Keratinocyte (primary cell): ENCODE measurements at regions not wholly inside any gene's neighbourhood (a gene's known extent, or its start where the extent isn't known, plus 50 kb on each side); places are given as distances from the start of the nearest gene placed in this dataset.

Experiments used
- DNase-seq: peaks from one replicate; pipeline ENCODE4 v3.0.0-alpha.2; 2011; ENCODE audit warnings: low read depth, missing footprints, low spot score
- FAIRE-seq: peaks from 2 replicates; lab custom pipeline; 2011; peaks lifted over from hg19 to GRCh38; lab: Jason Lieb, UNC
- H2AFZ ChIP-seq: 2 replicates; pipeline ENCODE4 v1.6.0; 2012; ENCODE audit warnings: low read length, control low read depth, inconsistent platforms; ENCODE audit not compliant: control insufficient read depth
- H3K27ac ChIP-seq: 2 replicates; pipeline ENCODE4 v1.5.1; 2011; ENCODE audit warnings: low read length; ENCODE audit not compliant: control insufficient read depth, insufficient read depth
- H3K27me3 ChIP-seq: 3 replicates; pipeline ENCODE4 v1.6.0; 2011; ENCODE audit warnings: low read length; ENCODE audit not compliant: control insufficient read depth, insufficient read depth; ENCODE audit errors: extremely low read depth
- H3K36me3 ChIP-seq, 2 experiments: 2 replicates in 1 of 2; 3 replicates in 1 of 2; pipeline ENCODE4 v1.5.1; 2011; ENCODE audit warnings: low read length in 2 of 2, mild to moderate bottlenecking in 1 of 2; ENCODE audit not compliant: control insufficient read depth in 2 of 2, insufficient read depth in 2 of 2; ENCODE audit errors: extremely low read depth in 1 of 2
- H3K4me1 ChIP-seq: 3 replicates; pipeline ENCODE4 v1.5.1; 2011; ENCODE audit warnings: low read length; ENCODE audit not compliant: control insufficient read depth, insufficient read depth; ENCODE audit errors: extremely low read depth
- H3K4me2 ChIP-seq: 3 replicates; pipeline ENCODE4 v1.6.0; 2011; ENCODE audit warnings: low read depth, low read length; ENCODE audit not compliant: control insufficient read depth, insufficient read depth; ENCODE audit errors: extremely low read depth
- H3K4me3 ChIP-seq, 3 experiments: fragments of 200-600 bp in 1 of 3; sonication (generic) in 1 of 3; 2 replicates in 2 of 3; 3 replicates in 1 of 3; pipeline ENCODE4 v1.5.1; 2011 to 2016; ENCODE audit warnings: low read length in 3 of 3, mild to moderate bottlenecking in 3 of 3, control low read depth in 2 of 3, inconsistent platforms in 1 of 3, low read depth in 1 of 3, mixed read lengths in 1 of 3, mixed run types in 1 of 3, moderate library complexity in 1 of 3; ENCODE audit not compliant: control insufficient read depth in 2 of 3, insufficient read depth in 2 of 3; ENCODE audit errors: extremely low read depth in 1 of 3
- H3K79me2 ChIP-seq: 2 replicates; pipeline ENCODE4 v1.6.0; 2012; ENCODE audit warnings: low read length; ENCODE audit not compliant: control insufficient read depth, insufficient read depth
- H3K9ac ChIP-seq: 3 replicates; pipeline ENCODE4 v1.6.0; 2011; ENCODE audit warnings: low read length; ENCODE audit not compliant: control insufficient read depth, insufficient read depth; ENCODE audit errors: extremely low read depth
- H3K9me1 ChIP-seq: 3 replicates; pipeline ENCODE4 v1.6.0; 2011; ENCODE audit warnings: low read length; ENCODE audit not compliant: control insufficient read depth, insufficient read depth; ENCODE audit errors: extremely low read depth
- H3K9me3 ChIP-seq: 2 replicates; pipeline ENCODE4 v1.5.1; 2012; ENCODE audit warnings: low read depth, low read length; ENCODE audit not compliant: control insufficient read depth
- H4K20me1 ChIP-seq: 3 replicates; pipeline ENCODE4 v1.6.0; 2011; ENCODE audit warnings: low read length; ENCODE audit not compliant: control insufficient read depth, insufficient read depth; ENCODE audit errors: extremely low read depth
- CTCF ChIP-seq, 3 experiments: IDR thresholded peaks in 1 of 3; conservative IDR thresholded peaks in 1 of 3; optimal IDR thresholded peaks in 1 of 3; 2 replicates in 2 of 3; 3 replicates in 1 of 3; pipeline versions ENCODE3 to v1.5.1; 2011; ENCODE audit warnings: low read length in 3 of 3, mild to moderate bottlenecking in 3 of 3, moderate library complexity in 2 of 3, control low read depth in 1 of 3, inconsistent platforms in 1 of 3; ENCODE audit not compliant: insufficient read depth in 2 of 3; ENCODE audit errors: extremely low read depth in 1 of 3
- EZH2 ChIP-seq: IDR thresholded peaks from one replicate; pipeline ENCODE4 v1.6.1; 2012; ENCODE audit warnings: inconsistent platforms, mild to moderate bottlenecking, low read length, moderate library complexity
- dilution Hi-C: fragments of 300-500 bp; cut with MboI; formaldehyde crosslinking; loops from one replicate; pipeline ENCODE4 v1.7.0; 2020; ENCODE audit warnings: low sequenced_read_pairs; ENCODE audit not compliant: extremely low pct_ligation_motif_present

GRCh38 chr3:68210635-68211034, 556.2 kb upstream of the SUCLG2 start:
- FAIRE-seq (no peak), DNase-seq (no peak)
- H3K36me3 ChIP-seq, result no peaks in the 10 kb centered on the region
- H3K79me2 ChIP-seq, result no peaks in the 10 kb centered on the region
- H3K9me3 ChIP-seq, result no peaks in the 10 kb centered on the region
- H3K4me3 ChIP-seq, result no peak overlapping the region
- no peaks in the 10 kb centered on the region for H3K4me1 ChIP-seq
- no peak overlapping the region for H3K27ac ChIP-seq
- TF ChIP-seq CTCF (optimal IDR thresholded peaks at IDR 0.05 in 1 of 3, IDR thresholded peaks at IDR 0.05 in 1 of 3, conservative IDR thresholded peaks at IDR 0.05 in 1 of 3; ENCODE audit: extremely low read depth in 1 of 3, insufficient read depth in 2 of 3, low read length in 3 of 3), result no peak
- TF ChIP-seq EZH2, result no peak
- no peak overlapping the region for H2AFZ ChIP-seq
- no peaks in the 10 kb centered on the region for H4K20me1 ChIP-seq
- H3K9me1 ChIP-seq, result no peaks in the 10 kb centered on the region
- H3K27me3 ChIP-seq, result no peaks in the 10 kb centered on the region
- dilution Hi-C loops, result no loop called here
- H3K4me2 ChIP-seq, result no peak overlapping the region
- H3K9ac ChIP-seq, result no peak overlapping the region

GRCh38 chr3:68207327-68207726, 552.9 kb upstream of the SUCLG2 start:
- dilution Hi-C loops, result no loop called here
- Histone ChIP-seq H3K9ac (no peak overlapping the region), H2AFZ (no peak overlapping the region), H4K20me1 (no peaks in the 10 kb centered on the region), H3K4me2 (no peak overlapping the region), H3K27ac (no peak overlapping the region), H3K4me3 (no peak overlapping the region), H3K4me1 (no peaks in the 10 kb centered on the region), H3K9me3 (no peaks in the 10 kb centered on the region), H3K79me2 (no peaks in the 10 kb centered on the region), H3K36me3 (no peaks in the 10 kb centered on the region), H3K27me3 (no peaks in the 10 kb centered on the region), H3K9me1 (no peaks in the 10 kb centered on the region)
- DNase-seq, result no peak
- TF ChIP-seq EZH2, result no peak
- TF ChIP-seq CTCF (optimal IDR thresholded peaks at IDR 0.05 in 1 of 3, IDR thresholded peaks at IDR 0.05 in 1 of 3, conservative IDR thresholded peaks at IDR 0.05 in 1 of 3; ENCODE audit: extremely low read depth in 1 of 3, insufficient read depth in 2 of 3, low read length in 3 of 3), result no peak
- FAIRE-seq, result no peak
